ENCODE measurements at regions not wholly inside any gene's neighbourhood (a gene's known extent, or its start where the extent isn't known, plus 50 kb on each side); places are given as distances from the start of the nearest gene placed in this dataset.

GRCh38 chr13:63938851-63939250 is 2523.2 kb upstream of the PCDH20 start:
- DNase-seq, result no peak
- Histone ChIP-seq H3K36me3 (no peaks in the 10 kb centered on the region), H3K27ac (no peak overlapping the region), H3K9me3 (peaks cover 0 to 13% (median 0%) of the 10 kb centered on the region in 3 donors), H3K4me3 (no peak overlapping the region), H3K27me3 (no peaks in the 10 kb centered on the region), H3K4me1 (no peaks in the 10 kb centered on the region)
- 83 to 89% methylated on average over 3 of the region's 3 CpGs for WGBS, 2 donors
- intact Hi-C loops (cut with DNase I), result no loop called here
- TF ChIP-seq POLR2A (IDR thresholded peaks at IDR 0.05) (no peak), CTCF (IDR thresholded peaks at IDR 0.05) (no peak)

GRCh38 chr13:63910511-63910910 is 2494.9 kb upstream of the PCDH20 start:
- H3K4me1 ChIP-seq, result no peaks in the 10 kb centered on the region

GRCh38 chr13:63909726-63910375 is 2494.2 kb upstream of the PCDH20 start:
- Histone ChIP-seq H3K4me3 (no peak overlapping the region), H3K9me3 (peaks cover 0 to 4% (median 0%) of the 10 kb centered on the region in 3 donors), H3K27me3 (no peaks in the 10 kb centered on the region), H3K27ac (no peak overlapping the region), H3K4me1 (no peaks in the 10 kb centered on the region), H3K36me3 (no peaks in the 10 kb centered on the region)
- no peak for TF ChIP-seq POLR2A (IDR thresholded peaks at IDR 0.05)
- TF ChIP-seq CTCF (IDR thresholded peaks at IDR 0.05), result no peak
- 75 to 80% methylated on average over 6 of the region's 6 CpGs for WGBS, 2 donors
- DNase-seq, result no peak
- intact Hi-C loops (cut with DNase I), result no loop called here

More at GRCh38 chr13:63910511-63910910, 2494.9 kb upstream of the PCDH20 start:
- Histone ChIP-seq H3K4me3 (no peak overlapping the region), H3K27ac (no peak overlapping the region), H3K27me3 (no peaks in the 10 kb centered on the region), H3K36me3 (no peaks in the 10 kb centered on the region), H3K9me3 (peaks cover 0 to 4% (median 0%) of the 10 kb centered on the region in 3 donors)
- DNase-seq, result no peak
- TF ChIP-seq POLR2A (IDR thresholded peaks at IDR 0.05), result no peak
- TF ChIP-seq CTCF (IDR thresholded peaks at IDR 0.05), result no peak
- intact Hi-C loops (cut with DNase I), result no loop called here
- 59 to 65% methylated on average over 10 of the region's 10 CpGs for WGBS, 2 donors

GRCh38 chr13:63902141-63902540 is 2486.5 kb upstream of the PCDH20 start:
- intact Hi-C loops (cut with DNase I), result no loop called here
- 85 to 92% methylated on average over 8 to 9 of the region's 9 CpGs for WGBS, 2 donors
- DNase-seq, result no peak
- Histone ChIP-seq H3K4me3 (no peak overlapping the region), H3K9me3 (peaks cover 0 to 3% (median 0%) of the 10 kb centered on the region in 3 donors), H3K4me1 (no peaks in the 10 kb centered on the region), H3K36me3 (no peaks in the 10 kb centered on the region), H3K27ac (no peak overlapping the region), H3K27me3 (no peaks in the 10 kb centered on the region)
- TF ChIP-seq CTCF (IDR thresholded peaks at IDR 0.05), result no peak
- TF ChIP-seq POLR2A (IDR thresholded peaks at IDR 0.05), result no peak

GRCh38 chr13:63901630-63902029 is 2486.0 kb upstream of the PCDH20 start:
- intact Hi-C loops (cut with DNase I), result no loop called here
- no peak for TF ChIP-seq POLR2A (IDR thresholded peaks at IDR 0.05)
- no peak for TF ChIP-seq CTCF (IDR thresholded peaks at IDR 0.05)
- Histone ChIP-seq H3K4me3 (no peak overlapping the region), H3K4me1 (no peaks in the 10 kb centered on the region), H3K27ac (no peak overlapping the region), H3K27me3 (no peaks in the 10 kb centered on the region), H3K36me3 (no peaks in the 10 kb centered on the region), H3K9me3 (peaks cover 0 to 3% (median 0%) of the 10 kb centered on the region in 3 donors)
- no peak for DNase-seq
- 71 to 84% methylated on average over 5 of the region's 5 CpGs for WGBS, 2 donors
